NCI-H226 (cell line): ENCODE measurements at regions not wholly inside any gene's neighbourhood (a gene's known extent, or its start where the extent isn't known, plus 50 kb on each side); places are given as distances from the start of the nearest gene placed in this dataset.

Experiments
- DNase-seq: peaks from one replicate; pipeline ENCODE4 v3.0.0-alpha.2; 2015

GRCh38 chr14:81849714-81850113, 316.1 kb upstream of the SEL1L start:
- DNase-seq, result no peak

GRCh38 chr14:81855007-81855406, 321.4 kb upstream of the SEL1L start:
- DNase-seq, result no peak

- DNase-seq, result no peak
Observed at GRCh38 chr14:81859046-81859445, 325.4 kb upstream of the SEL1L start.

GRCh38 chr14:81868172-81868571, 334.5 kb upstream of the SEL1L start:
- no peak for DNase-seq

GRCh38 chr14:81871706-81872105, 338.1 kb upstream of the SEL1L start:
- DNase-seq, result no peak

GRCh38 chr14:81884382-81884781, 350.7 kb upstream of the SEL1L start:
- no peak for DNase-seq

- DNase-seq, result no peak
Observed at GRCh38 chr14:81886588-81886987, 352.9 kb upstream of the SEL1L start.

- DNase-seq, result no peak
Observed at GRCh38 chr14:81889529-81889928, 355.9 kb upstream of the SEL1L start.

GRCh38 chr14:81890020-81890419, 356.4 kb upstream of the SEL1L start:
- DNase-seq, result no peak

- no peak for DNase-seq
Observed at GRCh38 chr14:81903477-81903876, 369.8 kb upstream of the SEL1L start.

- no peak for DNase-seq
Observed at GRCh38 chr14:81927070-81927469, 393.4 kb upstream of the SEL1L start.

- no peak for DNase-seq
Observed at GRCh38 chr14:81931828-81932227, 398.2 kb upstream of the SEL1L start.

GRCh38 chr14:81936348-81936747, 402.7 kb upstream of the SEL1L start:
- DNase-seq, result no peak

- DNase-seq, result no peak
Observed at GRCh38 chr14:81936902-81937301, 403.2 kb upstream of the SEL1L start.

- no peak for DNase-seq
Observed at GRCh38 chr14:81938341-81938740, 404.7 kb upstream of the SEL1L start.

GRCh38 chr14:81940651-81941050, 407.0 kb upstream of the SEL1L start:
- DNase-seq, result no peak

GRCh38 chr14:81942071-81942470, 408.4 kb upstream of the SEL1L start:
- DNase-seq, result no peak

GRCh38 chr14:81946375-81946774, 412.7 kb upstream of the SEL1L start:
- no peak for DNase-seq

GRCh38 chr14:81946834-81947798, 413.5 kb upstream of the SEL1L start:
- no peak for DNase-seq

- no peak for DNase-seq
Observed at GRCh38 chr14:81952917-81953316, 419.3 kb upstream of the SEL1L start.

- no peak for DNase-seq
Observed at GRCh38 chr14:81953419-81953818, 419.8 kb upstream of the SEL1L start.

GRCh38 chr14:81955123-81955522, 421.5 kb upstream of the SEL1L start:
- DNase-seq, result no peak

GRCh38 chr14:81960781-81961180, 427.1 kb upstream of the SEL1L start:
- no peak for DNase-seq

GRCh38 chr14:81963846-81964245, 430.2 kb upstream of the SEL1L start:
- no peak for DNase-seq

- DNase-seq, result no peak
Observed at GRCh38 chr14:81970307-81970706, 436.7 kb upstream of the SEL1L start.
